ENCODE measurements at regions not wholly inside any gene's neighbourhood (a gene's known extent, or its start where the extent isn't known, plus 50 kb on each side); places are given as distances from the start of the nearest gene placed in this dataset.
A peak's percentile ranks its signal among the peaks of the same experiment; 100 is the strongest.

DNA sequence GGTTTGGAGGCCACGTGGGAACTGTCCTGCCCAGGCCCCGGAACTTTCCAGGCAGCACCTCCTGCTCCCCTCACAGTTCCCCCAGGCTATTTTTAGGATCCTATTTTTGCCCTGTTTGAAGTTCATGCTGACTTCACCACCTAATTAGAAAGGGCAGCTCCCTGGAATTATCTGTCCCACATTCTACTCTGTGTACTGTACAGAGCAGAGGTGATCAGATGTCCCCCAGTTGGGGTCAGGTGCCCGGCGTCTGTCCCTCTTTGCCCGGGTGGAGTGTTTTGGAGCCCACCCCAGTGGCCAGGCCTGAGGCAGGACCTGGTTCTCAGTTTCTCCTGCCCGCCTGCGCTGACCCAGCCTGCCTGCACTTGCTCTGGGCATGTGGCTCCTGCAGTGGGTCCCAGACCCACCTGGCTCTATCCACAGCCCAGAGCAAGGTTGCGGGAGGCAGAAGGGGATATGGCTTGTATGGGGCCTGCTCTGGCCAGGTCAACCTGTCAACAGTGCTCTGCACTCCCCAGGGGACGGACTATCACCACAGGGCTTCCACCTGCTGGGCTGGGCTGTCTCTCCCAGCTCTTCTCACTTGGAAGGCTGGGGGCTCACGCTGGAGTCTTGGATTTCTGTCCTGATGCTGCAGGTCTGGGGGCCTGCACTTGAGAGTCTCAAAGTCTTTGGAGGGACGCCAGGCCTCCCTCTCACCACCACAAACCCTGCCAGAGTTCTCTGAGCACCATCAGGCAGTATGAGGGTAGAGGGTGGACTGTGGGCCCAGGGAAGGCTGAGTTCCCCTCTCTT is 268.3 kb downstream of the GADD45G start:
- Mint-ChIP-seq H3K27ac (no peak overlapping the region), H3K9me3 (no peaks in the 10 kb centered on the region), H3K36me3 (no peaks in the 10 kb centered on the region), H3K27me3 (no peaks in the 10 kb centered on the region), H3K4me1 (no peaks in the 10 kb centered on the region), H3K4me3 (no peak overlapping the region)

DNA sequence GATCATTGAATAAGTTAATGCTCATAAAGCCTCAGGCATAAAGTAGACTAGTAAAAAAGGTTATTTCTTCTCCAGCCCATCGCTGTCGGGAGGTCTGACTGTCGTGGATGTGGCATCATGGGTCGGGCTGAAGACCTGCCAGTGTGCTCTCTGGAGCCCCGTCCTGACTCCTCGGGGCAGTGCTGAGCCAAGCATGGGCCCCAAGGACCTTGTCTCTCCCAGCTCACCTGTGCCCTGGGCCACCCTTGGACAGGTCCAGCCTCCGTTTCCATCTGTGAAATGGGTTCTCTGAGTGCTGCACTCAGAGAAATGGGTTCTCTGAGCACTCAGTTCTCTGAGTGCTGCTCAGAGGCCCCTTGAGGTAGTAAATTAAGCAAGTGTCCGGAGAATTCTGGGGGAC is 269.0 kb downstream of the GADD45G start:
- no peaks in the 10 kb centered on the region for H3K4me1 Mint-ChIP-seq
- H3K27me3 Mint-ChIP-seq = no peaks in the 10 kb centered on the region
- no peak overlapping the region for H3K4me3 Mint-ChIP-seq
- no peaks in the 10 kb centered on the region for H3K9me3 Mint-ChIP-seq
- no peaks in the 10 kb centered on the region for H3K36me3 Mint-ChIP-seq
- no peak overlapping the region for H3K27ac Mint-ChIP-seq

DNA sequence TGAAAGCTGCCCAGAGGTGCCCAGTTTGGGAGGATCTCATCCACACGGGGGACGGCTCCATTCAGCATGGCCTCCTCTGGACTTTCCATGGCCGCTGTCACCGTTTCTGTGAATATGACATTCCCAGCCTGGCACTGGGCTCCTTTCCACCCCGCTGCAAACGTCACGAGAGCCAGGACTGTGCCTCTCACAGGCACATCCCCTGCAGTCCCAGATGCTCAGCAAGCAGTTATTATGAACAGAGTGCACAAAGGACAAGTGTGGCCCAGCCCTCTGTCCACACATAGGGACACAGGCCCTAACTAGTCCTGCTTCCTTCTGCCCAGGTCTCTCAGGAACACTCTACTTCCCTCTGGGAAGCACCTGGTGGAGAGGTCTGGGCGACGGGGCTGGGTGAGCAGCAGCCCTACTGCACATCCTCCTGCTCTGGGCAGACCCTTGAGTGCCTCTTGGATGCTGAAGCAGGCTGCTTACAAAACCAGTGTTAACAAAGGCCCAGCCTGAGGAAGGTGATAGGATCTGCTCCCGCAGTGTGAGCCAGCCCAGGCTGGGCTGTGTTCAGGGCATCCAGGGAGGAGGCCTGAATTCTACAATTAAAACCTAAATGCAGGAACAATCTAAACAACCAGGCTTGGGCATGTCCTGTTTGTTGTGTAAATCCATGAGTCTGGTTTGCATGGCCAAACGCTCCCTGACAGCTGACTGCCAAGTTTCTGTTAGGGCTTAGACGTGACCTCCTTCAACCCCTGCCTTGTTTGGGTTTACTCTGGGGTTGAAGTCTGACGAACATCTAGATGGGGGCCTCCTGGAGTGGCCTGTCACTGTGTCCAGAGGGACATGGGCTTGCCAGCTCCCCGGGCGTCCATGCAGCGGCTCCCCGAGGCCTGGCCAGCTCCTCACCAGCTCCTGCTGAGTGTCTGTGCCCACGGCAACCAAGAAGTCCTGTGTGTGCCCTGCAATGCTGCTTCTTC is 269.8 kb downstream of the GADD45G start:
- Mint-ChIP-seq H3K4me3 (no peak overlapping the region), H3K27ac (no peak overlapping the region), H3K9me3 (no peaks in the 10 kb centered on the region), H3K36me3 (no peaks in the 10 kb centered on the region), H3K4me1 (no peaks in the 10 kb centered on the region), H3K27me3 (no peaks in the 10 kb centered on the region)

DNA sequence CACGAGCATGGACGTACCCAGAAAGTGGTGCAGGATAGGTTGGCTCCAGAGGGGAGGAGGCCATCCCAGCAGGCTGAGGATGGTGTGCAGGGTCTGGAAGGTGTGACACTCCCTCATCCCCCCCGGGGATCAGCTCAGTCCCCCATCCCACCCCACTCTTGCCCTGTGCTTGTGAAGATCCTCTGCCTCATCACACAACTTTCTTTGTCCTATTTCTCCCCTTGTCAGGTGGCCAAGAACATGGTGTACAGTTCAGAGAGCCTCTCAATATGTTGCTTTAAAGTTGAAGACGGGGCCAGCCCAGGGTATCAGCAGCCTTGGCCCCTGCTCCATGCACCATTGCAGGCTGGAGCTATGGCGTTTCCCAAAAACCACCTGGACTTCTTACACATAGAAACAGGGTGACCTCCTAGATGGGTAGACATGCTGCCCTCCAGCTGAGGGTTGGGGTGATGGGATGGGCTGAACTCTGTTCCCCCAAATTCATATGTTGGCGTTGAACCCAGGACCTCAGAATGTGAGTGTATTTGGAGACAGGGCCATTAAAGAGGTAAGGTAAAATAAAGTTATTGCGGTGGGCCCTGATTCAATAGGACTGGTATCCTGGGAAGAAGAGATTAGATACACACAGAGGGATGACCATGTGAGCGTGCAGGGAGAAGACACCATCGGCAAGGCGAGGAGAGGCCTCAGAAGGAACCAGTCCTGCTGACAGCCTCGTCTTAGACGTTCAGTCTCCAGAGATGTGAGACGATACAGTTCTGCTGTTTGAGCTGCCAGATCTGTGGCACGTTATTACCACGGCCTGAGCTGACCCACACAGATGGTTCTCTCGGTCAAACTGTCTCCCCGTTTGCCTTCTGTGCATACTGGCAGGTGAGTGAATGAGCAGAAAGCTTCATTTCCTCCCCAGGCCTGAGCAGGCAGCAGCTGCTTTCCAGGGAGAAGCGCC is 272.5 kb downstream of the GADD45G start:
- H3K36me3 Mint-ChIP-seq = no peaks in the 10 kb centered on the region
- no peaks in the 10 kb centered on the region for H3K27me3 Mint-ChIP-seq
- H3K9me3 Mint-ChIP-seq = no peaks in the 10 kb centered on the region
- no peak overlapping the region for H3K4me3 Mint-ChIP-seq
- H3K27ac Mint-ChIP-seq = no peak overlapping the region
- no peaks in the 10 kb centered on the region for H3K4me1 Mint-ChIP-seq

DNA sequence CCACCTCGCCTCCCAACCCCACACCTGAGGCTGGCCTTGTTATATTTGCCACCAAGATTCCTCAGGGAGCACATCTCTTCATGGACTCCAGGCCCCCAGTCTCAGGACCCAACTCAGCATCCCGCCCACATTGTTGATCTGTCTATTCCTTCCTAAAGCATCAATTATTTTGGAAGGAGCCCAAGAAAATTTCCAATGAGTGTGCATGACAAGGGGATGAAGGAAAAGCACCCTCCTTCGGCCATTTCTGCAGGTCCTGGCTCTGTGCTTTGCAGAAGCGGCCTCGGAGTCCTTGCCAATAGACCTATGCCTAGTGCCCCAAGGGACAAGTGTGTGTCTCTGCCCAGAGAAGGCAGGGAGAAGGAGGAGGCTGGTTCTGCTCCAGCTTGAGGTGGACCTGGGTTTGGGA is 273.2 kb downstream of the GADD45G start:
- Mint-ChIP-seq H3K4me1 (no peaks in the 10 kb centered on the region), H3K27ac (no peak overlapping the region), H3K9me3 (no peaks in the 10 kb centered on the region), H3K27me3 (no peaks in the 10 kb centered on the region), H3K36me3 (no peaks in the 10 kb centered on the region), H3K4me3 (no peak overlapping the region)

DNA sequence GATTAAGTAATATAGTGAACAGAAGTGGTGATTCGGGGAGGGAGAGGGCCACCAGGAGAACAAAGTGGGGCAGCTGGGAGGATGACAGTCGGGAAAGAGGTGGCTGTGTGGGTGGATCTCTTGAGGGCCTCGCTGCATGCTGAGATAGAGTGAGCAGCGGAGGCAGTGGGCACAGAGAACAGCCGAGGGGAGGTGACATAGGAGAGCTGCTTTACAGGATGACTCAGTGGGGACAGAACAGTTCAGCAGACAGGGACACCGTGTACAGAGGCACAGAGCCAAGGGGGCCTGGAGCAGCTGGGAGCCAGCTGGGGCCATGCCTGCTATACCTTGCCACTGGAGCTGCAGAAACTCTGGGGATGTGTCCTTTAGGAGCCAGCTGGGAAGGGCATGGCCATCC is 273.9 kb downstream of the GADD45G start:
- Mint-ChIP-seq H3K4me1 (no peaks in the 10 kb centered on the region), H3K27ac (peak overlapping the region; percentile 1), H3K36me3 (no peaks in the 10 kb centered on the region), H3K4me3 (no peak overlapping the region), H3K27me3 (no peaks in the 10 kb centered on the region), H3K9me3 (no peaks in the 10 kb centered on the region)

DNA sequence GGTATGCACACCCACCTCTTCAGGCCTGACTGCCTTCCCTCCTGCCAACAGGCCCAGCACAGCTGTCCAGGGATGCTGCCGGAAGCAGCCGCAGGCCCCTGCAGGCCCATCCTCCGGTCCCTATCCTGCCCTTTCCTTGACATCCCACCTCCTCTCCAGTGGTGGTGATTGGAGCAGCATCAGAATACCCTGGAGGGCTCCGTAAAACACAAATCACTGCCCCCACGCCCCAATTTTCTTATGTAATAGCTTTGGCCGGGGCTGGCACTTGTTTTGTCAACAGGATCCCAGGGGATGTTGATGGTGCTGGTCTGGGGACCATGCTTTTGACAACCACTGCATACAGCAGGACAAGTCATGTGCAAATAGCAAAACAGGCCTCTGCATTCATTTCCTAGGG is 274.5 kb downstream of the GADD45G start:
- Mint-ChIP-seq H3K4me1 (no peaks in the 10 kb centered on the region), H3K27me3 (no peaks in the 10 kb centered on the region), H3K36me3 (no peaks in the 10 kb centered on the region), H3K4me3 (no peak overlapping the region), H3K9me3 (no peaks in the 10 kb centered on the region), H3K27ac (no peak overlapping the region)

DNA sequence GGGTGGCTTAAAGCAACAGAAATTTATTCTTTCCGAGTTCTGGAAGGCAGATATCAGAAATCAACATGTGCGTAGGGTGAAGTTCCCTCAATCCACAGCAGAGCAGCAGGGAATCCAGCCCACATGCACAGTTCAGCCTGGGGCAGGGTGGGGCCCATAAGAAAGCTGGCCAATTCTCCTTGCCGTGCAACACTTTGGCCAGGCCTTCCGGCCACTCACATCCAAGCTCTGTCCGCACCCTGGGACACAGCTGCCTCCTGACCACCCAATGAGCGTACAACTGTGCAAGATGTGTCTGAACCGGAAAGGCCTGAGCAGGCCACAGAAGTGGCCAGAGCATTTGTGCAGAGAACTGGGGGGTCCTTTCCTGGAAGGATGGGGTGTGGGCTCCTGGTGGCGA is 274.9 kb downstream of the GADD45G start:
- no peaks in the 10 kb centered on the region for H3K9me3 Mint-ChIP-seq
- H3K4me1 Mint-ChIP-seq = no peaks in the 10 kb centered on the region
- H3K27me3 Mint-ChIP-seq = no peaks in the 10 kb centered on the region
- H3K27ac Mint-ChIP-seq = no peak overlapping the region
- no peaks in the 10 kb centered on the region for H3K36me3 Mint-ChIP-seq
- no peak overlapping the region for H3K4me3 Mint-ChIP-seq

DNA sequence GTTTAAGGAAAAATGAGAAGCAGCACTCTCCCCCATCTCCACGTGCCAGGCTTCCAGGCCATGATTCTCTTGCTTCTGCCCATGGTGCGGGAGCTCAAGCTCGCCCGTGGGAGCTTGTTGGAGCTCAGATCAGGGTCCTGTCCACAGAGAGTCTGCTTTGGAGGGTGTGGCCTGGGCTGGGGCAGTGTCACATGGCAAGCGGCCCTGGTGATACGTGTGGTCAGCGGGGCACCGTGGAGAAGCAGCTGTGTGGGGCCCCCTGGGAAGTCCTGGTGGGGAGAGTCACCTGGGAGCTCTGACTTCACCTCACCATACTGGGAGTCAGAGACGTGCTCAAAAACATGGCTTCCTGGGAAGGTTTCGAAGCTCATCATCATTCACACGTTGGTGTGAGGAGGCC is 275.3 kb downstream of the GADD45G start:
- H3K36me3 Mint-ChIP-seq = no peaks in the 10 kb centered on the region
- no peaks in the 10 kb centered on the region for H3K9me3 Mint-ChIP-seq
- no peak overlapping the region for H3K27ac Mint-ChIP-seq
- H3K27me3 Mint-ChIP-seq = no peaks in the 10 kb centered on the region
- no peaks in the 10 kb centered on the region for H3K4me1 Mint-ChIP-seq
- no peak overlapping the region for H3K4me3 Mint-ChIP-seq

DNA sequence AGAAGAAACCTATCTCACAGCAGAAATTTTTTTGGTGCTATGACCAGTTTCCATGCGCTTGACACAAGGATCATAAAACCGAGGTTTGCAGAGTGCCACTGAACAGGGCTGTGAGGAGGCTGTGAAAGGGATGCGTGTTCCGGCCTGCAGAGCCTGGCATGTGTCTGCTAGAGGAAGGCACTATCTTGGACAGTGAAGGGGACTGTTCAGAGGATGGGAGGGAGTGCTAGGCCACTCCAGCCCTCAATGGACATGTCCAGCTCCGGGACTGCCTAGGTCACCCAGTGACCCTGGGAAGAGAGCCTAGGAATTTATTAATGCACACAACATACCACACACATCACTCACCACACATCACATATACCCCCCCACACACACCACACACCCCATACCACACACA is 275.9 kb downstream of the GADD45G start:
- H3K27ac Mint-ChIP-seq = no peak overlapping the region
- H3K9me3 Mint-ChIP-seq = no peaks in the 10 kb centered on the region
- no peak overlapping the region for H3K4me3 Mint-ChIP-seq
- no peaks in the 10 kb centered on the region for H3K36me3 Mint-ChIP-seq
- H3K4me1 Mint-ChIP-seq = no peaks in the 10 kb centered on the region
- no peaks in the 10 kb centered on the region for H3K27me3 Mint-ChIP-seq

DNA sequence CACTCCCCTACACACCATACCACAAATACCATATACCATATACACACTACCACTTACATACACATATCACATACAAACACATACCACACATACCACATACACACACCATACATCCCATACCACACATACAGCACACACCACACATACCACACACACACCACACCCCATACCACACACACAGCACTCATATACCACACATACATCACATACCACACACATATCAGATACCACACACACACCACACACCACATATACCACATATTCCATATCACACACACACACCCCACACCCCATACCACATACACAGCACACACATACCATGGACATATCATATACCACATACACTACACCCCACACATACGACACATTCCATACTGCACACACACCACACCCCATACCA is 276.6 kb downstream of the GADD45G start:
- Mint-ChIP-seq H3K4me1 (no peaks in the 10 kb centered on the region), H3K27ac (no peak overlapping the region), H3K36me3 (no peaks in the 10 kb centered on the region), H3K9me3 (no peaks in the 10 kb centered on the region), H3K27me3 (no peaks in the 10 kb centered on the region), H3K4me3 (no peak overlapping the region)

DNA sequence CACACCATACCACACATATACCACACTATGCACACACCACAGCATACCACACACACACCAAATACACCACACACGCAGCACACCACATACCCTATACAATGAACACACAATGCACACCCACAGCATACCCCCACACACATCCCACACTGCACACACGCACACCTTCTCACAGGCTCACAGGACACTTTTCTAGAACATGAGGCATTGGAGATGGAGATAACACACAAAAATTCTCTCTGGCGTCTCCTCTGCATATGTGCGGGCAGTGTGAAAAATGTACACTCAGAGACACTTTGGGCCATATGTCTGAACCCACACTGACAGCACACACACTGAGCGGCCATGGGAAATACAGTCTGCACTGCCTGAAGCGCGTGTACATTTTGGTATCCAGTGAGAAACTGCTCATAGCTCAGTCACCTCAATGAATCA is 278.1 kb downstream of the GADD45G start:
- no peaks in the 10 kb centered on the region for H3K36me3 Mint-ChIP-seq
- H3K4me1 Mint-ChIP-seq = no peaks in the 10 kb centered on the region
- H3K9me3 Mint-ChIP-seq = no peaks in the 10 kb centered on the region
- H3K27me3 Mint-ChIP-seq = no peaks in the 10 kb centered on the region
- H3K27ac Mint-ChIP-seq = no peak overlapping the region
- no peak overlapping the region for H3K4me3 Mint-ChIP-seq

DNA sequence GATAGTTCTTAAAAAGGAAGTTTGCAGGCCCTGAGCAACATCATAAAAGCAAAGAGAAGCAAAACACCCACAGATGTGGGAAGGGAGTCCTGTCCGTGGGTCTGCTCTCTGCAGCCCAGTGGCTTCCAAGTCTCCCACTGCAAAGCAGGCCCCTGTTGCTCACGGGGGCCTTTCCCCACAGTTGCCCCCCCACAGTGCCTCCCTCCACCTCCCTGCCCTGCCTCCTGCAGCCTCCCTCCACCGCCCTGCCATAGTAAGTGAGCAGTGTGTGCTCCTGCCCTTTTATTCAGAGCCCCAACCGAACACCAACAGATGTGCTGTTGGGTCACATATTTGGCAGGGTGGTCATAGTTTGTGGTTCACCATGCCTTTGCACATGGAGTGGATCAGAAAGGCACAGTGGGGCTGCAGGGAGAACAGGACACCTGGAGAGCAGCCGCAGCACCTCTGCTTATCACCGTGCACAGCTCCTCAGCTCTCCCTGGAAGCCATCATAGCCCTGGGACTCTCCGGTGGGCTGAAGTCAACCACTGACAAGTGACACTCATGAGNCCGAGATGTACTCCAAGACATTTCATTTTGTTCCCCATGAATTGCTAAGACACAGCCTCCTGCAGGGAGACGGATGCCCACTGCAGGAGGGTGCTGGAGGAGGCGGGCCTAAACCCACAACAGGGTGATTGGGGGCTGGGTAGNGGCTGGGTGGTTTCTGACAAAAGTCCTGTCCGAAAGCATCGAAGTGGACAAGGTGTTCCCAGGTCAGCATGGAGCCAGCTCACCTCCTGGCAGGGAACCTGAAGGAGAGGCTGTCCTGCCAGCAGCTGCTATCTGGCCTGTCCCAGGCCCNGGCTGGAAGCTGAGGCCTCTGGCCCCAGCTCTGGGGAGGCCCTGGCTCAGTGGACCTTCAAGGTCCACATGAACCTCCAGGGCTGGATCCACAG is 278.9 kb downstream of the GADD45G start:
- Mint-ChIP-seq H3K36me3 (no peaks in the 10 kb centered on the region), H3K9me3 (no peaks in the 10 kb centered on the region), H3K27ac (no peak overlapping the region), H3K27me3 (no peaks in the 10 kb centered on the region), H3K4me3 (no peak overlapping the region), H3K4me1 (no peaks in the 10 kb centered on the region)

DNA sequence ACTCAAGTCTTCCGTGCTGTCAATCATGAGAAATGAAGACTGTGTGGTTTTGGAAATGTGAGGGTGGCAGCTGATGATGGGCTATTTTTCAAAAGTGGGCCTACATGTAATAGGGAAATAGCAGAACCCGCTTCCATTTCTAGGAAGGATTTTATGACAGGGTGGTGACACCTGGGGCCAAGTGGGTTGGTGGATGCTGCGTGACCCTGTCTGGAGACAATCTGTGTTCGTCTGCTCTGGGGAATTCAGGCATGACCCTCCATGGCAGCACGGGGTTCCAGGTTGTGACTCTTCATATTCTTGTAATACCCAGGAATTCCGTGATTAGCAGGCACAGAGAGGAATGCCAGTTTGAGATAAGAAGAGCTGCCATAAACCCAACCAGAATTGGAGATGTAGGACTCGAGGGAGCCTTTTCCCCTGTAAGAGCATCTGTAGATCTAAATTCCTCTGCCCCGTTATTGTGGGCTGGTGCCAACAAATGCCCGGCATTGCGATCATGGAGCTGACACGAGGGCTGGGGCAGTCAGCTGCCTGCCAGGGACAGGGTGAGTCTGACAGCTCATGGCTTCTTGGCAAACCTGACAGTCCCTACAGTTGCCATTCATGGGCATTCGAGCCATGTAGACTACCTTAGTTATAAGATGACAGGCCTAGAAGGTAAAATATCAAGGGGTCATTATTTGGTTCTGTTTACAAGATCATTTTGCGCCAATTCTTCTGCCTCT is 279.7 kb downstream of the GADD45G start:
- Mint-ChIP-seq H3K27me3 (no peaks in the 10 kb centered on the region), H3K27ac (no peak overlapping the region), H3K4me1 (no peaks in the 10 kb centered on the region), H3K4me3 (no peak overlapping the region), H3K36me3 (no peaks in the 10 kb centered on the region), H3K9me3 (no peaks in the 10 kb centered on the region)

All from activated naive CD4-positive, alpha-beta T cell treated with anti-CD3 and anti-CD28 coated beads, Interleukin-2, amount 50 U/mL, for 24 hours (primary cell).